Kidney (tissue), 13 donors: ENCODE measurements at regions not wholly inside any gene's neighbourhood (a gene's known extent, or its start where the extent isn't known, plus 50 kb on each side); places are given as distances from the start of the nearest gene placed in this dataset.

Experiments used
- DNase-seq, 5 donors: peaks; one replicate each; pipeline ENCODE4 v3.0.0-alpha.2; 2013 to 2020
- FAIRE-seq: peaks from 2 replicates; lab custom pipeline; 2012; peaks lifted over from hg19 to GRCh38; lab: Jason Lieb, UNC
- H3K27ac ChIP-seq, 2 donors: one replicate each; pipeline ENCODE4 v1.7.0; 2013; ENCODE audit warnings: low read depth in 2 of 2, low read length in 2 of 2, inconsistent platforms in 1 of 2
- H3K27me3 ChIP-seq: one replicate; pipeline ENCODE4 v1.7.1; 2013; ENCODE audit warnings: low read length, inconsistent platforms; ENCODE audit not compliant: control insufficient read depth, insufficient read depth
- H3K36me3 ChIP-seq, 3 donors: one replicate each; pipeline versions ENCODE4 v1.7.0 to v1.7.1; 2013; ENCODE audit warnings: low read length in 3 of 3, control low read depth in 1 of 3, inconsistent platforms in 1 of 3; ENCODE audit not compliant: insufficient read depth in 3 of 3, control insufficient read depth in 2 of 3
- H3K4me1 ChIP-seq, 3 donors: one replicate each; pipeline versions ENCODE4 v1.7.0 to v1.7.1; 2013; ENCODE audit warnings: low read length in 3 of 3, inconsistent platforms in 1 of 3, low read depth in 1 of 3; ENCODE audit not compliant: control insufficient read depth in 2 of 3, insufficient read depth in 2 of 3
- H3K4me3 ChIP-seq, 3 donors: one replicate each; pipeline versions ENCODE4 v1.7.0 to v1.8.1; 2013; ENCODE audit warnings: low read length in 3 of 3, control low read depth in 1 of 3, inconsistent platforms in 1 of 3
- H3K9ac ChIP-seq, 3 donors: one replicate each; pipeline versions ENCODE4 v1.7.0 to v1.7.1; 2013; ENCODE audit warnings: low read length in 3 of 3, control low read depth in 1 of 3, inconsistent platforms in 1 of 3
- H3K9me3 ChIP-seq, 3 donors: one replicate each; pipeline versions ENCODE4 v1.7.0 to v1.7.1; 2013; ENCODE audit warnings: low read length in 3 of 3, control low read depth in 1 of 3, inconsistent platforms in 1 of 3; ENCODE audit not compliant: control insufficient read depth in 2 of 3, insufficient read depth in 1 of 3
- CTCF ChIP-seq: IDR thresholded peaks from 3 replicates; pipeline ENCODE4 v1.5.1; 2012; ENCODE audit warnings: mild to moderate bottlenecking, moderate library complexity, borderline replicate concordance; ENCODE audit not compliant: insufficient read depth; ENCODE audit errors: extremely low read depth
- intact Hi-C: fragments of 100-400 bp; cut with DNase I; formaldehyde crosslinking; loops from one replicate; pipeline ENCODE4 v1.11.1; 2022
- donor health status: control.
- donor health status: control.
- donor health status: control.
- donor health status: control.
- donor health status: control.
- donor health status: DM: yes; HTN: yes; CAD: no.
- donor health status: Normal renal cell carcinoma (clear cell type).

DNA sequence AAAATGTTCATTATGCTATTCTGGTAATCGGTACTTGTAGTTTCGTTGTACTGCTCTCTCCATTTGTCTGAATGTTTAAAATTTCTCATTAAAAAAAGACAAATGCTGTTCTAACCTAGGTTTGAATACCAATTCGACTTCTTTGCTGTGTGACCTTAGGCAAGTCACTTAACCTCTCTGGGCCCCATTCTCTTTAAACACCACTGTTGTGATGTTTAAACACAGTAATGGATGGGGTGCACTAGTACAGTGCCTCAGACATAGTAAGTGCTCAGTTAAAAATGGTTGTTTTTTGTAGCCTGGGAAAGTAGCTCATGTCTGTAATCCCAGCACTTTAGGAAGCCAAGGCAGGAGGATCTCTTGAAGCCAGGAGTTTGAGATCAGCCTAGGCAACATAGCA, 138.5 kb downstream of the MRPL14 start:
- Histone ChIP-seq H3K27ac (no peak overlapping the region), H3K4me3 (no peak overlapping the region), H3K9me3 (no peaks in the 10 kb centered on the region), H3K4me1 (peaks cover under 1 to 31% (median 27%) of the 10 kb centered on the region in 3 donors), H3K9ac (no peak overlapping the region), H3K36me3 (no peaks in the 10 kb centered on the region), H3K27me3 (no peaks in the 10 kb centered on the region)
- no peak for TF ChIP-seq CTCF
- intact Hi-C loops = no loop called here
- FAIRE-seq (no peak), DNase-seq (no peak)

- FAIRE-seq = no peak
- H3K4me1 ChIP-seq = peaks cover 0 to 27% (median 22%) of the 10 kb centered on the region in 3 donors
- no peak for TF ChIP-seq CTCF
- no peak overlapping the region for H3K4me3 ChIP-seq
- H3K9me3 ChIP-seq = no peaks in the 10 kb centered on the region
- no peak overlapping the region for H3K9ac ChIP-seq
- intact Hi-C loops = no loop called here
- peak in 1 of 5 donors; percentile 26 for DNase-seq
- no peaks in the 10 kb centered on the region for H3K36me3 ChIP-seq
- no peaks in the 10 kb centered on the region for H3K27me3 ChIP-seq
- H3K27ac ChIP-seq = no peak overlapping the region
Observed at GRCh38 chr6:43987838-43988439, 139.3 kb downstream of the MRPL14 start.

- no peaks in the 10 kb centered on the region for H3K27me3 ChIP-seq
- H3K9ac ChIP-seq = no peak overlapping the region
- no peak overlapping the region for H3K27ac ChIP-seq
- no peak for TF ChIP-seq CTCF
- DNase-seq = peak in 2 of 5 donors; percentile 23 to 30
- peaks cover 0 to 17% (median 16%) of the 10 kb centered on the region in 3 donors for H3K4me1 ChIP-seq
- intact Hi-C loops = no loop called here
- FAIRE-seq = no peak
- no peak overlapping the region for H3K4me3 ChIP-seq
- H3K9me3 ChIP-seq = no peaks in the 10 kb centered on the region
- no peaks in the 10 kb centered on the region for H3K36me3 ChIP-seq
Observed at GRCh38 chr6:43986177-43986825, 141.0 kb downstream of the MRPL14 start.
